ENCODE measurements at regions not wholly inside any gene's neighbourhood (a gene's known extent, or its start where the extent isn't known, plus 50 kb on each side); places are given as distances from the start of the nearest gene placed in this dataset.

DNA sequence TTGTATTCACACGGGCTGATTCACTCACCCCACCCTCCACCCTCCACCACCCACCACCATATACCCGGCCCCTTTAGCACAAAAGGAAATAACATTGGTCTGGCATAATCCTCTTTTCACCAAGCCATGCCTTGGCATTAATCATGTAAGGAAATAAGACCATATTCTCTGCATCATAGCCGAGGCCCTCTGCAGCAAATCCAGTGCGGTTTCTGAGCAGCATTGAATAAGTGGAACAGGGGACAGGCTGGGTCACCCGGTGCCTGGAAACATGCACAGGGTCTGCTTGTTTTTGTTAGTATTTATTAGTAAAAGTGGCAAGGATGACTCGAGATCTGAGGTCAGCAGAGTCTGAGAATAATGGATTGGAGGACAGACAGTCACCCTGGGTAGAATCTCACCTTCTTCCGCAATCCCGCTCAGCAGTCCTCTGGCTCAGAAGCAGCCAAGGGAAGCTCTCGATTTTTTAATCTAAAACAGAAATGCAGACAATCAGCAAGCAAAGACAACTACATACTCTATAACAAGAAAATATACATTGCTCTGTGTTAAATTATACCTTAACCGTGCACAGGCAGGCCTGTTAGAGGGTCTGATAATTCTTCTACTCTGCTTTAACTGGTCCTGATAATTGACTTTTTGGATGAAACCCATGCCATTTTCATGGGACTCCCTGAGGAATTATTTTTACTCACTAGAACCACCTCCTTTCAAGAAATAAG, 52.4 kb upstream of the CDC42BPA start:
- no peak overlapping the region for H3K4me2 ChIP-seq (ENCODE audit: low read length)
- H2AFZ ChIP-seq (ENCODE audit: low read depth, low read length), result no peak overlapping the region
- H3K9me2 ChIP-seq (ENCODE audit: insufficient read depth, low read length), result no peaks in the 10 kb centered on the region

DNA sequence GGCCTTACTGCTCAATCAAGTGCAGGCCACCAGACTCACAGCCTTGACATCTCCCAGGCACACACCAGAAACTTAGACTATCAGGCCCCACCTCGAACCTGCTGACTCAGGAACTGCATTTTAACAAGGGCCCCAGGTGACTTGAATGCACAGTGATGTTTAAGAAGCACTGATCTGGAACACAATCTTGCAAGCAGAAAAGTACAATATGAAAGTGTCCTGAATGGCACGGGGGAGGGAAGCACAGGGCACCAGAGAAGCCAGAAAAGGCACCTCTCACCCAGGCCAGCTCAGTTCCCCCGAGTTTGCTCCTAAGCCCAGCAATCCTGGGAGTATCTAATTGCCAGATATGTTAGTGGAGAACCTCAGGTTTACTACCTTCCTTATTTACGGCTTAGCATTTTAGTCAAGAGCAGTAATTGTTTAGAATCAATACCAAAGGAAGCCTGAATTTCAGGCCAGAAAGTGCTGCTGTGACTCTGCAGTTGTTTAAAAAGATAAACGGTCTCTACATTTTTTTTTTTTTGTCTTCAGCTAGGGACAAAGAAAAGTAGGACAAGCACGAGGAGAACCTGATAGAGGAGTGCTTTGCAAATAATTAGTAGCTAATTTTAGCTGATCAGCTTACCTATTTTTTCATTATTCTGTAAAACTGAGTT, 50.9 kb upstream of the CDC42BPA start:
- no peaks in the 10 kb centered on the region for H3K79me2 ChIP-seq (replicated peaks; ENCODE audit: insufficient read depth, low read length)
- no peaks in the 10 kb centered on the region for H3K36me3 ChIP-seq (ENCODE audit: insufficient read depth, low read length)
- no peak overlapping the region for H3K4me2 ChIP-seq (ENCODE audit: low read length)
- H3K4me3 ChIP-seq (ENCODE audit: low read length), result no peak overlapping the region
- no peak overlapping the region for H3K27ac ChIP-seq (ENCODE audit: low read length)
- no peaks in the 10 kb centered on the region for H3F3A ChIP-seq (ENCODE audit: insufficient read depth, low read length, poor library complexity, severe bottlenecking)
- H4K20me1 ChIP-seq (ENCODE audit: insufficient read depth), result no peaks in the 10 kb centered on the region
- H3K9ac ChIP-seq (ENCODE audit: low read length), result no peak overlapping the region
- H3K9me2 ChIP-seq (ENCODE audit: insufficient read depth, low read length), result no peaks in the 10 kb centered on the region
- H2AFZ ChIP-seq (ENCODE audit: low read depth, low read length), result no peak overlapping the region
- no peaks in the 10 kb centered on the region for H3K27me3 ChIP-seq (ENCODE audit: insufficient read depth, low read depth, low read length)
- TF ChIP-seq TAF1 (IDR thresholded peaks at IDR 0.05; ENCODE audit: low read depth), result no peak
- no peak for TF ChIP-seq EZH2 (IDR thresholded peaks at IDR 0.05; ENCODE audit: borderline replicate concordance, insufficient read depth, low read length, poor library complexity, severe bottlenecking)
- TF ChIP-seq, protein P1, sequence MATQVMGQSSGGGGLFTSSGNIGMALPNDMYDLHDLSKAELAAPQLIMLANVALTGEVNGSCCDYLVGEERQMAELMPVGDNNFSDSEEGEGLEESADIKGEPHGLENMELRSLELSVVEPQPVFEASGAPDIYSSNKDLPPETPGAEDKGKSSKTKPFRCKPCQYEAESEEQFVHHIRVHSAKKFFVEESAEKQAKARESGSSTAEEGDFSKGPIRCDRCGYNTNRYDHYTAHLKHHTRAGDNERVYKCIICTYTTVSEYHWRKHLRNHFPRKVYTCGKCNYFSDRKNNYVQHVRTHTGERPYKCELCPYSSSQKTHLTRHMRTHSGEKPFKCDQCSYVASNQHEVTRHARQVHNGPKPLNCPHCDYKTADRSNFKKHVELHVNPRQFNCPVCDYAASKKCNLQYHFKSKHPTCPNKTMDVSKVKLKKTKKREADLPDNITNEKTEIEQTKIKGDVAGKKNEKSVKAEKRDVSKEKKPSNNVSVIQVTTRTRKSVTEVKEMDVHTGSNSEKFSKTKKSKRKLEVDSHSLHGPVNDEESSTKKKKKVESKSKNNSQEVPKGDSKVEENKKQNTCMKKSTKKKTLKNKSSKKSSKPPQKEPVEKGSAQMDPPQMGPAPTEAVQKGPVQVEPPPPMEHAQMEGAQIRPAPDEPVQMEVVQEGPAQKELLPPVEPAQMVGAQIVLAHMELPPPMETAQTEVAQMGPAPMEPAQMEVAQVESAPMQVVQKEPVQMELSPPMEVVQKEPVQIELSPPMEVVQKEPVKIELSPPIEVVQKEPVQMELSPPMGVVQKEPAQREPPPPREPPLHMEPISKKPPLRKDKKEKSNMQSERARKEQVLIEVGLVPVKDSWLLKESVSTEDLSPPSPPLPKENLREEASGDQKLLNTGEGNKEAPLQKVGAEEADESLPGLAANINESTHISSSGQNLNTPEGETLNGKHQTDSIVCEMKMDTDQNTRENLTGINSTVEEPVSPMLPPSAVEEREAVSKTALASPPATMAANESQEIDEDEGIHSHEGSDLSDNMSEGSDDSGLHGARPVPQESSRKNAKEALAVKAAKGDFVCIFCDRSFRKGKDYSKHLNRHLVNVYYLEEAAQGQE (IDR thresholded peaks at IDR 0.05; ENCODE audit: borderline replicate concordance), result no peak
- no peak for TF ChIP-seq SMC3 (conservative IDR thresholded peaks at IDR 0.05; ENCODE audit: poor library complexity)
- TF ChIP-seq MXI1 (conservative IDR thresholded peaks at IDR 0.05; ENCODE audit: poor library complexity, severe bottlenecking), result no peak
- no peak for TF ChIP-seq POLR2AphosphoS5 (IDR thresholded peaks at IDR 0.05)
- TF ChIP-seq, protein P2, sequence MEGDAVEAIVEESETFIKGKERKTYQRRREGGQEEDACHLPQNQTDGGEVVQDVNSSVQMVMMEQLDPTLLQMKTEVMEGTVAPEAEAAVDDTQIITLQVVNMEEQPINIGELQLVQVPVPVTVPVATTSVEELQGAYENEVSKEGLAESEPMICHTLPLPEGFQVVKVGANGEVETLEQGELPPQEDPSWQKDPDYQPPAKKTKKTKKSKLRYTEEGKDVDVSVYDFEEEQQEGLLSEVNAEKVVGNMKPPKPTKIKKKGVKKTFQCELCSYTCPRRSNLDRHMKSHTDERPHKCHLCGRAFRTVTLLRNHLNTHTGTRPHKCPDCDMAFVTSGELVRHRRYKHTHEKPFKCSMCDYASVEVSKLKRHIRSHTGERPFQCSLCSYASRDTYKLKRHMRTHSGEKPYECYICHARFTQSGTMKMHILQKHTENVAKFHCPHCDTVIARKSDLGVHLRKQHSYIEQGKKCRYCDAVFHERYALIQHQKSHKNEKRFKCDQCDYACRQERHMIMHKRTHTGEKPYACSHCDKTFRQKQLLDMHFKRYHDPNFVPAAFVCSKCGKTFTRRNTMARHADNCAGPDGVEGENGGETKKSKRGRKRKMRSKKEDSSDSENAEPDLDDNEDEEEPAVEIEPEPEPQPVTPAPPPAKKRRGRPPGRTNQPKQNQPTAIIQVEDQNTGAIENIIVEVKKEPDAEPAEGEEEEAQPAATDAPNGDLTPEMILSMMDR (IDR thresholded peaks at IDR 0.05; ENCODE audit: poor library complexity, severe bottlenecking), result no peak
- TF ChIP-seq EP300 (conservative IDR thresholded peaks at IDR 0.05; ENCODE audit: poor library complexity, severe bottlenecking), result no peak
- TF ChIP-seq RAD21 (conservative IDR thresholded peaks at IDR 0.05), result no peak
- no peaks in the 10 kb centered on the region for H3K9me3 ChIP-seq (ENCODE audit: low read length)

More for the DNA sequence above, 52.4 kb upstream of the CDC42BPA start:
- no peak overlapping the region for H3K9ac ChIP-seq (ENCODE audit: low read length)
- no peak for TF ChIP-seq POLR2AphosphoS5 (IDR thresholded peaks at IDR 0.05)
- no peak for TF ChIP-seq TAF1 (IDR thresholded peaks at IDR 0.05; ENCODE audit: low read depth)
- TF ChIP-seq EP300 (conservative IDR thresholded peaks at IDR 0.05; ENCODE audit: poor library complexity, severe bottlenecking), result no peak
- no peak for TF ChIP-seq MXI1 (conservative IDR thresholded peaks at IDR 0.05; ENCODE audit: poor library complexity, severe bottlenecking)
- TF ChIP-seq, protein P2 (IDR thresholded peaks at IDR 0.05; ENCODE audit: poor library complexity, severe bottlenecking), result no peak
- TF ChIP-seq EZH2 (IDR thresholded peaks at IDR 0.05; ENCODE audit: borderline replicate concordance, insufficient read depth, low read length, poor library complexity, severe bottlenecking), result no peak
- TF ChIP-seq, protein P1 (IDR thresholded peaks at IDR 0.05; ENCODE audit: borderline replicate concordance), result no peak
- no peaks in the 10 kb centered on the region for H3K27me3 ChIP-seq (ENCODE audit: insufficient read depth, low read depth, low read length)
- no peaks in the 10 kb centered on the region for H4K20me1 ChIP-seq (ENCODE audit: insufficient read depth)
- H3K9me3 ChIP-seq (ENCODE audit: low read length), result no peaks in the 10 kb centered on the region
- H3K79me2 ChIP-seq (replicated peaks; ENCODE audit: insufficient read depth, low read length), result no peaks in the 10 kb centered on the region
- no peak overlapping the region for H3K4me3 ChIP-seq (ENCODE audit: low read length)
- no peaks in the 10 kb centered on the region for H3K36me3 ChIP-seq (ENCODE audit: insufficient read depth, low read length)
- no peaks in the 10 kb centered on the region for H3F3A ChIP-seq (ENCODE audit: insufficient read depth, low read length, poor library complexity, severe bottlenecking)
- H3K27ac ChIP-seq (ENCODE audit: low read length), result no peak overlapping the region

Measured in neural cell (in vitro differentiated cells).